PC-9 (cell line): ENCODE measurements at regions not wholly inside any gene's neighbourhood (a gene's known extent, or its start where the extent isn't known, plus 50 kb on each side); places are given as distances from the start of the nearest gene placed in this dataset.

Experiments used
- CTCF ChIP-seq: fragments of 200-600 bp; sonication (generic); conservative IDR thresholded peaks from 2 replicates; pipeline ENCODE4 v1.6.1; 2017; ENCODE audit warnings: mixed run types, antibody characterized with exemption, mild to moderate bottlenecking, moderate library complexity
- EZH2 ChIP-seq: fragments of 200-600 bp; sonication (generic); IDR thresholded peaks from 2 replicates; pipeline ENCODE4 v1.8.0; 2017; ENCODE audit warnings: antibody characterized with exemption, low read depth

DNA sequence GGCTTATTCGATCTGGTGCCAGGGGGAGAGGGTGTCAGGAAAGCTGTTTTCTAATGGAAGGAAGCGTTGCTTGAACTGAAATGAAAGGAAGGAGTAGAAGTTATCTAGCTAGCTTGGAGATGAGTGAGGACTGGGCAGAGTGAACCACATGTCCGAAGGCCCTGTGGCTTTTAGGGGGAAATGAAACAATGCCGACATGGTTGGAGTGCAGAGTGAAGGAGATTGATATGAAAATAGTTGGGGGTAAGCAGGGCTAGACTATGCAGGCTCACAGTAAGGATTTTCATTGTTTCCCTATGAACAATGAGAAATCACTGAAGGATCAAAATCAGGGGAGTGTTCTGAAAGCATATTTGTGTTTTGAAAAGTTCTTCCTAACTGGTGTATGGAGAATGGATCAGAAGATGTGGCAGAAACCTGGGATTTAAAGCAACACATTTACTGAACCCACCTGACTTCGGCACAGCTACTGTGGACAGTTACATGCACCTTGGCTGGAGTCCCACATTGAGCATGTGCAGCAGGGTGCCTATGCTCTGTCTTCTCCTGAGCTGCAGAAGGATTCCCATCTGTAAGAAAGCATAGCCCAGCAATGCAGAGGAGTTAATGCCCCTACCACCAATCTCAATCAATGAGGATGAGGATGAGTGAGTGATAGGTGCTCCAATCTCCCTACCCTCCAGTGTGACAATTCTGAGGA is 144.4 kb upstream of the TBCA start:
- TF ChIP-seq CTCF (no peak), EZH2 (no peak)
